ENCODE measurements at regions not wholly inside any gene's neighbourhood (a gene's known extent, or its start where the extent isn't known, plus 50 kb on each side); places are given as distances from the start of the nearest gene placed in this dataset.

GRCh38 chr1:47559944-47560695, 122.3 kb downstream of the FOXD2 start:
- TF ChIP-seq POLR2A (IDR thresholded peaks at IDR 0.05) (no peak), CTCF (IDR thresholded peaks at IDR 0.05) (no peak)

Measured in uterus (tissue), 2 donors.